Sigmoid colon (tissue), 4 donors: ENCODE measurements at regions not wholly inside any gene's neighbourhood (a gene's known extent, or its start where the extent isn't known, plus 50 kb on each side); places are given as distances from the start of the nearest gene placed in this dataset.

Source experiments
- CTCF ChIP-seq, 4 experiments: fragments of 450-650 bp in 3 of 4; fragments of 200-600 bp in 1 of 4; IDR thresholded peaks; one replicate each; pipeline ENCODE4 v1.5.1; 2016 to 2019; ENCODE audit warnings: antibody characterized with exemption in 4 of 4, mild to moderate bottlenecking in 3 of 4, moderate library complexity in 2 of 4
- EP300 ChIP-seq, 4 donors: sonication (generic); formaldehyde crosslinking; IDR thresholded peaks; one replicate each; pipeline ENCODE4 v1.6.1; 2017; ENCODE audit warnings: antibody characterized with exemption in 4 of 4
- POLR2A ChIP-seq, 2 donors: fragments of 450-650 bp; IDR thresholded peaks; one replicate each; pipeline ENCODE4 v1.6.1; 2016; ENCODE audit warnings: antibody characterized with exemption in 2 of 2, mild to moderate bottlenecking in 2 of 2, moderate library complexity in 2 of 2
- POLR2AphosphoS5 ChIP-seq, 4 donors: sonication (generic); formaldehyde crosslinking; IDR thresholded peaks; one replicate each; pipeline ENCODE4 v1.6.1; 2017; ENCODE audit warnings: antibody characterized with exemption in 4 of 4

GRCh38 chrX:131874300-131874699 lies 148.8 kb upstream of the STK26 start:
- TF ChIP-seq CTCF (IDR thresholded peaks at IDR 0.05) (no peak), EP300 (IDR thresholded peaks at IDR 0.05) (no peak), POLR2A (IDR thresholded peaks at IDR 0.05) (no peak), POLR2AphosphoS5 (IDR thresholded peaks at IDR 0.05) (no peak)
